GM12891 (cell line): ENCODE measurements at regions not wholly inside any gene's neighbourhood (a gene's known extent, or its start where the extent isn't known, plus 50 kb on each side); places are given as distances from the start of the nearest gene placed in this dataset.

Source experiments
- POLR2A ChIP-seq: IDR thresholded peaks from 2 replicates; pipeline ENCODE4 v1.6.1; 2011; ENCODE audit warnings: low read depth, low read length, control low read depth
- POLR2AphosphoS5 ChIP-seq: IDR thresholded peaks from 2 replicates; pipeline ENCODE4 v1.6.1; 2011; ENCODE audit warnings: low read depth, low read length, control low read depth

DNA sequence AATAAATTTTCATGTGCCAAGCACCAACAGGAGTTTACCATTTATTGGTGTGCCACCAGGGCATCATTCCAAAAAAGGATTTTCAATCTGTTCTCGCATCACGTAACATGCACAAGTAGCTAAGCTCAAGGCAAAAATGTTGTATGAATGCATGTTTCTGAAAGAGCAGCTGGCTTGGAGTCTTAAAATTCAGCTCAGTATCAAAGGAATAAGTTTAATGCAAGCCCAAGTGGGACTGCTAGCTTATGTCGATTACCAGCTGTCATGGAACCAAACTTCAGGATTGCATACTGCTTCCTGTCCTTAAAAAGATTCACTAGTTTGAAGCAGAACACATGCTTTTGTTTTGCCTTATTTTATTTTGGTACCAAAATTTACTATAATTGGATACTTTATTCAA is 437.0 kb downstream of the FSCB start:
- TF ChIP-seq POLR2A (no peak), POLR2AphosphoS5 (no peak)
